HUES64 (cell line): ENCODE measurements at regions not wholly inside any gene's neighbourhood (a gene's known extent, or its start where the extent isn't known, plus 50 kb on each side); places are given as distances from the start of the nearest gene placed in this dataset.

Experiments used
- H3K27ac ChIP-seq: 2 replicates; pipeline ENCODE4 v1.7.0; 2013; ENCODE audit warnings: low read depth, low read length, inconsistent platforms
- H3K27me3 ChIP-seq: 2 replicates; pipeline ENCODE4 v1.6.1; 2013; ENCODE audit warnings: mild to moderate bottlenecking, low read length; ENCODE audit not compliant: insufficient read depth
- H3K36me3 ChIP-seq: 2 replicates; pipeline ENCODE4 v1.6.1; 2013; ENCODE audit warnings: mild to moderate bottlenecking, low read length; ENCODE audit not compliant: insufficient read depth
- H3K4me1 ChIP-seq: 2 replicates; pipeline ENCODE4 v1.6.1; 2013; ENCODE audit warnings: mild to moderate bottlenecking, low read length, moderate library complexity; ENCODE audit not compliant: insufficient read depth
- H3K4me3 ChIP-seq: 2 replicates; pipeline ENCODE4 v1.5.1; 2013; ENCODE audit warnings: mild to moderate bottlenecking, low read length, moderate library complexity
- H3K9ac ChIP-seq: 2 replicates; pipeline ENCODE4 v1.6.1; 2013; ENCODE audit warnings: mild to moderate bottlenecking, low read depth, low read length
- H3K9me3 ChIP-seq: 2 replicates; pipeline ENCODE4 v1.6.1; 2013; ENCODE audit warnings: low read depth, low read length; ENCODE audit not compliant: insufficient read depth
- WGBS: fragments of 150-250, 120-280 bp; methylation state at CpG from one replicate; pipeline ENCODE4 v1.1.7; 2013; ENCODE audit warnings: missing lambda C conversion rate; 5-methylcytosine and 5-hydroxymethylcytosine counted together

DNA sequence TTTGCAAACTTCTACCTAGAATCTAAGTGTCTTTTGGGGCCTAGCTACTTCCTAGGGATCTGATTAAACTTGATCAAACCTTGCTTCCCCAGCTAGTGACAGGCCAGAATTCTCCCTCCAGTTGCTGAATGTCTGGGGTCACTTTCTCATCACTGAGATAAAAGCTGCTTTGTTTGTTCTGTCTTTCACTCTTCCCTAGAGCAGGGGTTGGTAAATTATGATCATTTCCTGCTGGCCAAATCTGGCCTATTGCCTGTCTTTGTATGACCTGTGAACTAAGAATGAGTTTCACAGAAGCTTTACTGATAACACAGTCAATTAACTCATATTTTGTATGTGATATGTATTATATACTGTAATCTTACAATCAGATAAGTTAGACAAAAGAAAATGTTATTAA lies 157.8 kb upstream of the AADAT start:
- H3K4me1 ChIP-seq: peaks cover 10% of the 10 kb centered on the region
- no peaks in the 10 kb centered on the region for H3K27me3 ChIP-seq
- H3K27ac ChIP-seq: no peak overlapping the region
- H3K4me3 ChIP-seq: no peak overlapping the region
- H3K9me3 ChIP-seq: no peaks in the 10 kb centered on the region
- no peak overlapping the region for H3K9ac ChIP-seq
- H3K36me3 ChIP-seq: no peaks in the 10 kb centered on the region

GRCh38 chr4:170243662-170244288 lies 154.0 kb upstream of the AADAT start:
- H3K36me3 ChIP-seq: no peaks in the 10 kb centered on the region
- peaks cover 10% of the 10 kb centered on the region for H3K4me1 ChIP-seq
- WGBS: 84% methylated on average over 2 of the region's 2 CpGs

DNA sequence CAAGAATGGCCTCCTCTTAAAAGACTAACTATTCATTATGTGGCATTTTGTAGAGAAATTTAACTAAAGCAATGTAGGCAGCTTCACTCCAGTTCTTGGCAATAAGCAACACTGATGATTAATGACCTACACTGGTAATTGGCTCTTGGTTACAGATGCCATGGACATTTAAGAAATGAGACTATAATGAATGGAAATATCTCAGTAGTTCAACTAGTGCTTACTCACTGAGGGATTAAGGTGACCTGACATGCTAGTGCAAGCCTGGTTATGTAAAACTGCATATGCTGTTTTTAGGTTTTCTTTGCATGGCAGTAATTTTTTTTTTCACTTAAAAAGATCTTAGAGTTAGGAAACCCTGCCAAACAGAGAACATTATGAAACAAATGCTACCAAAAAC lies 152.7 kb upstream of the AADAT start:
- H3K27ac ChIP-seq: no peak overlapping the region
- no peaks in the 10 kb centered on the region for H3K27me3 ChIP-seq
- H3K4me1 ChIP-seq: peaks cover 10% of the 10 kb centered on the region
- no peaks in the 10 kb centered on the region for H3K9me3 ChIP-seq
- no peak overlapping the region for H3K4me3 ChIP-seq
- H3K9ac ChIP-seq: no peak overlapping the region
- no peaks in the 10 kb centered on the region for H3K36me3 ChIP-seq

More at GRCh38 chr4:170243662-170244288, 154.0 kb upstream of the AADAT start:
- Histone ChIP-seq H3K27me3 (no peaks in the 10 kb centered on the region), H3K9ac (no peak overlapping the region), H3K27ac (no peak overlapping the region), H3K9me3 (no peaks in the 10 kb centered on the region), H3K4me3 (no peak overlapping the region)

DNA sequence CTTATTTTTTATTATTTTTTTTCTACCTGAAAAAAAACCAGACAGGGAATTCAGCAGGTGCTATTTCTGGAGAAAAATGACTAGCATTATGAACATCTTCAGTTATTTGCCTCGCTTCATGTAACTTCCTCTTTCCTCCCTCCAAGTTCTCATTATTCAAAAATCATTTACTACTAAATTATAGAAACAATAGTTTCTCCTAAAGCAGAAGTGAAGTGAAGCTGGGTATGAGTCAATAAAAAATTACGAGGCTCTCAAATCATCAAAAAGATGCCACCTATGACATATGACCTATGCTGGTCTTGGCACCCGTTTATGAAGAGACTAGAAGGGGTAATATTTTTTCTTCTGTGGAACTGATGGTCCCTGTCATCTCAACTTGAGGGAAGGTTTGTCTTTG lies 145.0 kb upstream of the AADAT start:
- Histone ChIP-seq H3K9me3 (no peaks in the 10 kb centered on the region), H3K27me3 (no peaks in the 10 kb centered on the region), H3K27ac (no peak overlapping the region), H3K36me3 (no peaks in the 10 kb centered on the region), H3K4me1 (no peaks in the 10 kb centered on the region), H3K9ac (no peak overlapping the region), H3K4me3 (no peak overlapping the region)
- 95% methylated on average over 3 of the region's 3 CpGs for WGBS

DNA sequence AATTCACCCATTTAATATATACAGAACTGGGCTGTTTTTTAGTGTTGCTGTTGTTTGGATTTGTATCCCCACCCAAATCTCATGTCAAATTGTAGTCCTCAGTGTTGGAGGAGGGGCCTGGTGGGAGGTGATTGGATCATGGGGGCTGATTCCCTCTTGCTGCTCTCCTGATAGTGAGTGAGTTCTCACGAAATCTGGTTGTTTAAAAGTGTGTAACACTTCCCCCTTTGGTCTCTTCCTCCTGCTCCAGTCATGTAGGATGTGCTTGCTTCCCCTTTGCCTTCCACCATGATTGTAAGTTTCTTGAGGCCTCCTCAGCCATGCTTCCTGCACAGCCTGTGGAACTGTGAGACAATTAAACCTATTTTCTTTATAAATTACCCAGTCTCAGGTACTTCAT lies 141.6 kb upstream of the AADAT start:
- H3K9me3 ChIP-seq: no peaks in the 10 kb centered on the region
- no peak overlapping the region for H3K9ac ChIP-seq
- WGBS: 80% methylated on average over 1 of the region's 1 CpG
- H3K36me3 ChIP-seq: no peaks in the 10 kb centered on the region
- no peaks in the 10 kb centered on the region for H3K27me3 ChIP-seq
- no peak overlapping the region for H3K4me3 ChIP-seq
- H3K27ac ChIP-seq: no peak overlapping the region
- peaks cover 4% of the 10 kb centered on the region; the same call in 1 of the 2 replicates for H3K4me1 ChIP-seq

DNA sequence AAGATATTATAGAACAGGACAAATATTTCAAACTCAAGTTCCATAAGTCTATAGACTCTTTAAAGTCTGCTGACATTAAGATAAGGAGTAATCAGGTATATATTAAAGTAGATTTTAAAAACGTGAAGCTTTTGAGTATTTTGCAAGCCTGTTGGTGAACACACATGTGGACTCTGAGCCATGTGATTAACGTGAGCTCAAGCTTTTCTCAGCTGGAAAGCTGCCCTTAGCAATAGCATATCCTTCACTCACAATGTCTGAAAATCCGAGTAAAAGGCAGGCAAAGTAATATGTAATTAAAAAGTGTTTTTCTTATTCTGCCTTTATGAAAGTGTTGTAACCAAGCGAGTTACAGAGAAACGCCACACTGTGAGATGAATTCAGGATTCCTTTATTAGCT lies 140.5 kb upstream of the AADAT start:
- Histone ChIP-seq H3K9me3 (no peaks in the 10 kb centered on the region), H3K27me3 (no peaks in the 10 kb centered on the region), H3K4me1 (peaks cover 4% of the 10 kb centered on the region; the same call in 1 of the 2 replicates), H3K4me3 (no peak overlapping the region), H3K27ac (no peak overlapping the region), H3K36me3 (no peaks in the 10 kb centered on the region), H3K9ac (no peak overlapping the region)
- 91% methylated on average over 5 of the region's 5 CpGs for WGBS

- H3K27ac ChIP-seq: no peak overlapping the region
- H3K4me1 ChIP-seq: peaks cover 4% of the 10 kb centered on the region; the same call in 1 of the 2 replicates
- WGBS: 90% methylated on average over 1 of the region's 1 CpG
- H3K4me3 ChIP-seq: no peak overlapping the region
- no peaks in the 10 kb centered on the region for H3K9me3 ChIP-seq
- no peak overlapping the region for H3K9ac ChIP-seq
- H3K36me3 ChIP-seq: no peaks in the 10 kb centered on the region
- no peaks in the 10 kb centered on the region for H3K27me3 ChIP-seq
These were observed 139.2 kb upstream of the AADAT start for GRCh38 chr4:170229006-170229405.

- Histone ChIP-seq H3K27ac (no peak overlapping the region), H3K4me1 (peaks cover 4% of the 10 kb centered on the region; the same call in 1 of the 2 replicates), H3K9ac (no peak overlapping the region), H3K27me3 (no peaks in the 10 kb centered on the region), H3K4me3 (no peak overlapping the region), H3K36me3 (no peaks in the 10 kb centered on the region), H3K9me3 (no peaks in the 10 kb centered on the region)
- WGBS: 90% methylated on average over 1 of the region's 2 CpGs
These were observed 138.2 kb upstream of the AADAT start for GRCh38 chr4:170227928-170228327.

DNA sequence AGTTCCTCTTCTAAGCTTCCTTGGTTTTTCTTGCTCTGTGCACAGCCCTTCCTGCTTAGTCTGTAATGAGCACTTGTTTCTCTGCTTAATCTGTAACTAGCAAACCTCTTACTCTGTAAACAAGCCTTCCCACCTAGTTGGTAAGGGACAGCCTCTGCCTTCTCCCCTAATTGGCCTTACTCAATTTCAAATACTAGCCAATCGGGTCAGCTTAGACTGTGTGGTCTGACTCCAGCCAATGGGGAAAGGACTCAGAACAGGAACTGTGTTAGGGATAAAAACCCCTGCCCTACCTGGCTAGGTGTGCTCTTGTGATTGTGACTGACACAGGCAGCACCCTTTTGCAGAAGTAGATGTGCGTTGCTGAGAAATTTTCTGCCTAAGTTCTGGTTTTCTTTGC lies 136.5 kb upstream of the AADAT start:
- no peak overlapping the region for H3K4me3 ChIP-seq
- H3K9ac ChIP-seq: no peak overlapping the region
- H3K27me3 ChIP-seq: no peaks in the 10 kb centered on the region
- 93% methylated on average over 2 of the region's 2 CpGs for WGBS
- no peaks in the 10 kb centered on the region for H3K36me3 ChIP-seq
- H3K27ac ChIP-seq: no peak overlapping the region
- peaks cover 6% of the 10 kb centered on the region; the same call in 1 of the 2 replicates for H3K9me3 ChIP-seq
- H3K4me1 ChIP-seq: peaks cover 4% of the 10 kb centered on the region; the same call in 1 of the 2 replicates

GRCh38 chr4:170214731-170215130 lies 125.0 kb upstream of the AADAT start:
- no peaks in the 10 kb centered on the region for H3K36me3 ChIP-seq
- H3K9me3 ChIP-seq: peaks cover 32% of the 10 kb centered on the region
- 90% methylated on average over 1 of the region's 1 CpG for WGBS
- no peaks in the 10 kb centered on the region for H3K4me1 ChIP-seq
- H3K9ac ChIP-seq: no peak overlapping the region
- H3K27ac ChIP-seq: no peak overlapping the region
- no peaks in the 10 kb centered on the region for H3K27me3 ChIP-seq
- no peak overlapping the region for H3K4me3 ChIP-seq

DNA sequence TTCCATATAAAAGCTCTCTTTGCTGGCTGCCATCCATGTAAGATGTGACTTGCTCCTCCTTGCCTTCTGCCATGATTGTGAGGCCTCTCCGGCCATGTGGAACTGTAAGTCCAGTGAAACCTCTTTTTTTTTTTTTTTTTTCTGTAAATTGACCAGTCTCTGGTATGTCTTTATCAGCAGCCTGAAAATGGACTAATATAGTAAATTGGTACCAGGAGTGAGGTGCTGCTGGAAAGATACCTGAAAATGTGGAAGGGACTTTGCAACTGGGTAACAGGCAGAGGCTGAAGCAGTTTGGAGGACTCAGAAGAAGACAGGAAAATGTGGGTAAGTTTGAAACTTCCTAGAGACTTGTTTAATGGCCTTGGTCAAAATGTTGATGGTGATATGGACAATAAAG lies 124.3 kb upstream of the AADAT start:
- Histone ChIP-seq H3K27ac (no peak overlapping the region), H3K27me3 (no peaks in the 10 kb centered on the region), H3K9me3 (peaks cover 28% of the 10 kb centered on the region), H3K9ac (no peak overlapping the region), H3K36me3 (no peaks in the 10 kb centered on the region), H3K4me3 (no peak overlapping the region), H3K4me1 (no peaks in the 10 kb centered on the region)
- WGBS: 75% methylated on average over 1 of the region's 1 CpG

- Histone ChIP-seq H3K4me1 (no peaks in the 10 kb centered on the region), H3K9ac (no peak overlapping the region), H3K9me3 (peaks cover 4% of the 10 kb centered on the region; the same call in 1 of the 2 replicates), H3K27ac (no peak overlapping the region), H3K27me3 (no peaks in the 10 kb centered on the region), H3K4me3 (no peak overlapping the region), H3K36me3 (no peaks in the 10 kb centered on the region)
- WGBS: 88% methylated on average over 3 of the region's 3 CpGs
These were observed 113.0 kb upstream of the AADAT start for GRCh38 chr4:170202721-170203120.
